Activated CD8-positive, alpha-beta memory T cell treated with anti-CD3 and anti-CD28 coated beads, Interleukin-2, amount 50 U/mL, for 24 hours (primary cell): ENCODE measurements at regions not wholly inside any gene's neighbourhood (a gene's known extent, or its start where the extent isn't known, plus 50 kb on each side); places are given as distances from the start of the nearest gene placed in this dataset.
"Not testable (repeated sequence)": the region's sequence is repeated elsewhere in the genome, so short reads cannot be mapped to it uniquely, and the experiment has no call there.

Experiments used
- DNase-seq: peaks from one replicate; pipeline ENCODE4 v3.0.0-alpha.2; 2020; ENCODE audit errors: extremely low read depth

- DNase-seq, result no peak
These were observed 405.6 kb downstream of the RAB38 start for GRCh38 chr11:87769661-87770060.

GRCh38 chr11:87767615-87768014, 407.6 kb downstream of the RAB38 start:
- DNase-seq, result no peak

- DNase-seq, result not testable (repeated sequence)
These were observed 411.2 kb downstream of the RAB38 start for GRCh38 chr11:87764075-87764474.

- no peak for DNase-seq
These were observed 420.6 kb downstream of the RAB38 start for GRCh38 chr11:87754685-87755084.

GRCh38 chr11:87753143-87753542, 422.1 kb downstream of the RAB38 start:
- DNase-seq, result no peak

- DNase-seq, result no peak
These were observed 432.2 kb downstream of the RAB38 start for GRCh38 chr11:87743007-87743406.

- DNase-seq, result no peak
These were observed 434.3 kb downstream of the RAB38 start for GRCh38 chr11:87740968-87741367.

GRCh38 chr11:87740451-87740850, 434.8 kb downstream of the RAB38 start:
- DNase-seq, result no peak

- no peak for DNase-seq
These were observed 435.5 kb downstream of the RAB38 start for GRCh38 chr11:87739766-87740165.

GRCh38 chr11:87739261-87739660, 436.0 kb downstream of the RAB38 start:
- no peak for DNase-seq

GRCh38 chr11:87736928-87737327, 438.3 kb downstream of the RAB38 start:
- no peak for DNase-seq

- DNase-seq, result no peak
These were observed 448.7 kb downstream of the RAB38 start for GRCh38 chr11:87726506-87726905.

- DNase-seq, result no peak
These were observed 450.9 kb downstream of the RAB38 start for GRCh38 chr11:87724358-87724757.

- no peak for DNase-seq
These were observed 452.3 kb downstream of the RAB38 start for GRCh38 chr11:87722756-87723565.

- no peak for DNase-seq
These were observed 455.7 kb downstream of the RAB38 start for GRCh38 chr11:87719326-87720073.

- DNase-seq, result no peak
These were observed 462.4 kb downstream of the RAB38 start for GRCh38 chr11:87712802-87713202.

GRCh38 chr11:87712391-87712790, 462.9 kb downstream of the RAB38 start:
- DNase-seq, result no peak

GRCh38 chr11:87703589-87703988, 471.7 kb downstream of the RAB38 start:
- DNase-seq, result not testable (repeated sequence)

GRCh38 chr11:87675993-87676392, 499.2 kb downstream of the RAB38 start:
- DNase-seq, result no peak

- DNase-seq, result no peak
These were observed 508.5 kb downstream of the RAB38 start for GRCh38 chr11:87666730-87667129.

GRCh38 chr11:87662287-87662686, 513.0 kb downstream of the RAB38 start:
- DNase-seq, result no peak

- DNase-seq, result no peak
These were observed 514.1 kb downstream of the RAB38 start for GRCh38 chr11:87660926-87661660.
